Stimulated activated CD4-positive, alpha-beta T cell treated with anti-CD3 and anti-CD28 coated beads, TNF-alpha, amount 100 ng/mL, for 1 hour (primary cell): ENCODE measurements at regions not wholly inside any gene's neighbourhood (a gene's known extent, or its start where the extent isn't known, plus 50 kb on each side); places are given as distances from the start of the nearest gene placed in this dataset.
"Not testable (repeated sequence)": the region's sequence is repeated elsewhere in the genome, so short reads cannot be mapped to it uniquely, and the experiment has no call there.

Experiments used
- DNase-seq, 3 donors: peaks; one replicate each; pipeline ENCODE4 v3.0.0-alpha.2; 2020; ENCODE audit warnings: low read depth in 3 of 3, low spot score in 1 of 3

DNA sequence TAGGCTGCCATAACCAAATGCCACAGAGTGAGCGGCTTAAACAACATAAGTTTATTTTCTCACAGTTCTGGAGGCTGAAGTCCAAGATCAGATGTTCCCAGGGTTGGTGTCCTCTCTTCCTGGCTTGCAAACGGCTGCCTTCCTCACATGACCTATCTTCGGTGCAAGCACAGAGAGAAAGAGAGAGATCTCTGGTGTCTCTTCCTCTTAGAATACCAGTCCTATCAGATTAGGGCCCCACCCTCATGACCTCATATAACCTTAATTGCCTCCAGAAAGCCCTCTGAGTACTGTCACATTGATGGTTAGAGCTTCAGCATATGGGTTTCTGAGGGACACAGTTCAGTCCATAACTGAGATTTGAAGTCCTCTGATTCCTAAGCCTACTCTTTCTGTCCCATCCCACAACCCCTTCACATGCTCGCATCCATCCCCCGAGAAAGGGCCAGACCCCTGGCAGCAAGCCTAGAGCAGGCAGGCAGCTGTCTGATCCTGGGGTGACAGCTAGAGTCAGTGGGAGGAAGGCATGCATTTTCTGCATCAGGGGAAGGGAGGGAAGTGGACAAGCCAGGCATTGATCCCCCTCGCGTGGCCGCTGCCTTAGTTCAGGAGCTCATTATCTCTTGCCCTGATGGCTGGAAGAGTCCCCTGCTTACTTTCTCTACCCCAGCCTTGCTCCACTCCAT, 114.1 kb downstream of the FAR1 start:
- DNase-seq = no peak

GRCh38 chr11:13784441-13784840, 116.0 kb downstream of the FAR1 start:
- no peak for DNase-seq

GRCh38 chr11:13784855-13785254, 116.4 kb downstream of the FAR1 start:
- DNase-seq = no peak

GRCh38 chr11:13786688-13787087, 118.2 kb downstream of the FAR1 start:
- DNase-seq = no peak

GRCh38 chr11:13797616-13798015, 129.1 kb downstream of the FAR1 start:
- DNase-seq = not testable (repeated sequence)

GRCh38 chr11:13800901-13801300, 132.4 kb downstream of the FAR1 start:
- DNase-seq = no peak

DNA sequence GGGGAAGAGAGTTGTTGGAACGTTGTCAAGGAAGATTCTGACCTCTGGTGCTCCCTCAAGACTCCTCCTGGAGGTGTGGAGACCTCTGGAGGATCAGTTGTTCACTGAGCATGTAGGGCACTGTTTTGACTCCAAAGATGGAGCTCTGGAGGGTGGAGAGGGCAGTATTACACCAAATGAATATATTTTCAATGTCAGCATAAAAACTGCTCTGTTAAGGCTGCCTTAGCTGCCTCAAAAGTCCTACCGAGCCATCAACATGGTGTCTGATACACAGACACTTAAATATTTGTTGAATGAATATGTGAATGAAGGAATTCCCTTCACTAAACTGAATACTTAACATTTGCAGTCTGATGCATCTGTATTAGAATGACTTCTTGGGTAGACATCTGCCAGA, 144.2 kb upstream of the SPON1 start:
- no peak for DNase-seq

DNA sequence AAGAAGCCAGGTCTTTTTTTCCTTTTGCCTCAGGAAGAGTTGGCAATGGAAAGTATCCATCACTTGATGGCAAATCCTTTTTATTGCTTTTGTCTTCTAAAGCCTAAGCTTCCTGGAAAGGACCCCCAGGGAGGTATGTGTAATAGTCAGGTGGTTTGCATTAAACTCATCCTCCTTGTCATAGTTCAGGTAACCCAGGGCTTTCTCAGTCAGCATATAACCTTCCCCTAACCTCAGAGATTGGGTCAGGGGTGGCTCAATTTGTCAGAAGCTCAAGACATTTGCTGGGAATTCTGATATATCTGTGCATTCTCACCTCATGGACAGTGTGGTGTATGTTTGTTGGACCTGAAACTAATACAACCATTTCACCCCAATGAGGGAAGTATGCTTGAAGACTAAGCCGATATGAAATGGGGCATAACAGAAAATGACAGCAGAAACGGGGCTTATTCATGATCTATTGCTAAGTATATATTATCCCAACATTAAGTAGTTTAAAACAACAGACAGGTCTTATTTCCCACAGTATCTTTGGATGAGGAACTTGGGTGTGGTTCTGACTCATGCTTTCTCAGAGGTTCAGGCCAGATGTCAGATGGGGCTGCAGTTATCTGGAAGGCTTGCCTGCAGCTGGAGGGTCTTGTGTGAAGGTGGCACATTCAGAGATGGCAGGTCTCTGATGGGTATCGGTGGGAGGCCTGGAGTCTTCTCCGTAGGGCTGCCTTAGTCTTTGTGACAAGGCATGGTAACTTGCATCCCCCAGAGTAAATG, 135.8 kb upstream of the SPON1 start:
- no peak for DNase-seq

- no peak for DNase-seq
Observed at GRCh38 chr11:13831696-13832095, 130.8 kb upstream of the SPON1 start.

- no peak for DNase-seq
Observed at GRCh38 chr11:13834463-13834862, 128.1 kb upstream of the SPON1 start.

DNA sequence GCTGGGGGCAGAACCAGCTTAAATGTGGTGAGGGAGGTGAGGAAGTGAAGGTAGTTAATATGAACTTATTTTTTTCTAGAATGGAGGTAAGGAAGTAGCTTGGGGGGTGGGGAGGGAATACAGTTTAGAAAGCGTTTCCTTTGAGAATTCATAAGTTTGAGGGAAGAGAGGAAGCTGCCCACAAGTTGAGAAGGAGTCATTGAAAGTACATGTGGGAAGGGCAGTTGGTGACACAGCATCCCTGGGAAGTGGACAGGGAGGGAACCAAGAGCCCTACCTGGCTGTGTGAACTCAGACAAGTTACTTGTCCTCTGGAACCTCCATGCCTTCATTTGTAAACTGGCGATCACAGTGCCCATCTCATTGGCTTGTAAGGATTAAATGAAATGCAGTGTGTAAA, 125.9 kb upstream of the SPON1 start:
- DNase-seq = no peak

DNA sequence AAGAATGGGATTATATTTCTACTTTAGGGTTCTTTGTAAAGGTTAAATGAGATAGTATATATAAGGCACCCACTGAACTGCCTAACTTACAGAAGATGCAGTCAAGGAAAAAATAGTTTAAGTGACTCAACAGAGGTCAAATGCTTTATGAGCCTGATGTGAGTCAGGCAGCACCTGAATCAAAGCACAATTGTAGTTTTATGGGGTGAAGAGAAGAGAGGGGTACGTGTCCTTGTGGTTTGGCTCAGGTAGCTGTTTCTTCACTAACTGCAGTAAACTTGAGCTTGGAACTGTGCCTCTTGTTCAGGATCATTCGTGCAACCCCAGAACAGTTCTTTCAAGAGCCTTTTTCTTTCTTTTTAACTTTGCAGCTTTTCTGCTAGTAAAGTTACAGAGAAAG, 125.2 kb upstream of the SPON1 start:
- DNase-seq = no peak

GRCh38 chr11:13841393-13841792, 121.1 kb upstream of the SPON1 start:
- no peak for DNase-seq

- no peak for DNase-seq
Observed at GRCh38 chr11:13848031-13848430, 114.5 kb upstream of the SPON1 start.

DNA sequence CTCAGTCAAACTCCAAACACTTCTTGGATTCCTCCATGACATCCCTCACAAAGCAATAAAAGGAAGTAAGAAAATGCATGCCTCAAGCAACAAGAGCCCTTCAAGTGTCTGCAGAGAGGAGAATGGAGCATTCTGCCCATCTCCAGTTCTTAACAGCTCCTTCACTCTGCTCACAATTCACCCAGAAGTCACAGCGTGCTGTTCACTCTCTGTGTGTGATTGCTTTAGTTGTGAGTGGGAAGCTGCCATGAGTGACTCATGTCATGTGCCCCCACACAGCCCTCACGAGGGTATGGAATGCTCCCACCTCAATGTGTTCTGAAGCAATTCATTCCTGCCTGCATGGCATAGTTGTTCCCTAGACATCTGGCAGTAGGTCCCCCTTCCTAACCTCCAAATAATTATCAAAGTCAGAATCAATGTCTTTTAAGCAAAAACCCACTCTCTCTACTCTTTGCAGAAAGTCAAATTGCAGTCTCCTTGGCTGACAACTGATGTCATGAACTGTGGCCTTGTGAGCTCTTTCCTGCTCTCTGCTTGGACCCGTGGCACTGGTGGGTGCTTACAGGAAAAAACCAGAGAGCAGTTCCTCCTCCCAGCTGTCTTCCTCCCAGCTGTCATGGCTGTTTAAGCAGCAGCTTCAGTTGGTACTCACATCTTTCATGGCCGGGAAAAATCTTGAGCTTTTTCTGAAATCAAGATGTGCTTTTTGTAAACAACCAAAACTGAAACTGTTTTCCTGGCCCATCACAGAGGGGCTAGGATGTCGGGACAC, 112.1 kb upstream of the SPON1 start:
- DNase-seq = no peak

DNA sequence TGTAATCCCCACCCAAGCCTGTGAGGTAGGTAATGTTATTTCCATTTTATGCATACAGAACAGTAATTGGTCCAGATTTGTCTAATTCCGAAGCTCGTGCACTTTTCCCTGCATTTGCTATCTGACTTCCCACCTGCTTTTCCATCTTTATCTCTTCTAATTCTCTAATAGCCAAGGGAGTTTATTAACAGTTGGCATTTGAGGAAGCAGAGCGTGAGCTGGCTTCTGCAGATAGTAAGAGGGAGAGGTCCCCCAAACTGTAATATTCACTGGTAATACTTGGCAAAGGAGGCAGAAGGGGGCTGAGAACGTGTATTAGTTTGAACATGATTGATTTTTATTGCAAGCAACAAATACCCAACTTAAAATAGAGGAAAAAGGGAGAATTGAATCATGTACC, 110.8 kb upstream of the SPON1 start:
- no peak for DNase-seq

DNA sequence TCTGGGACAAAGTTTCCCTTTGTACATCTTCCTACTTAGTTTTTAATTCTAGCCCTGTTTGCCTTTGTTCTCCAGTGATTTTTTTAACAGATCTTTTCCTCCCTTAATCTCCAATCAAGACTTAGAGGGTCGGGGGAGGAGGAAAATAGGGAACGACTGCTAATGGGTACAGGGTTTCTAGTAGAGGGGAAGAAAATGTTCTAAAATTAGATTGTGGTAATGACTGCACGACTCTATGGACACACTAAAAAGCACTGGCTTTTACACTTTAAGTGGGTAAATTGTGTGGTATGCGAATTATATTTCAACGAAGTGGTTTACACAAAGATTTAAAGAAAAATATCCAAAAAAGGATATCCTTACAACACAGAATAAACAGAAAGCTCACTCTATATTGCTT, 110.0 kb upstream of the SPON1 start:
- DNase-seq = no peak

DNA sequence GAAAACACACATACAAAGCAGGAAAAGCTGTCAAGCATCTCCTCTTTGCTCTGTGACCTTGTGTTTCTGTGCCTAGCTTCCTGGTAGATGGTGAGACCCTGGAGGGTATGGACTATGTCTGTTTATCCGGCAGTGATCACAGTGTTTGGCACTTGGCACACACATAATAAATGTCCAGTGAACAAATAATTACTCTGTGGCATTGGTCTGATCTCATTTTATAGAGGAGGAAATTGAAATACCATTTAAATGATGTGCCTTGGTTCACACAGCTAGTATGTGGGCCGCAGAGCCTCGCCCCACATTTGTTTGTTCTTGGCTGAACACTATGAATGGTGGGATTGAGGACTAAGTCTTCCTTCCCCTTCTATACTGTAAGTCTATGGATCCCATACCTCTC, 104.7 kb upstream of the SPON1 start:
- DNase-seq = no peak

GRCh38 chr11:13859892-13860291, 102.6 kb upstream of the SPON1 start:
- DNase-seq = peak in 1 of 3 donors; percentile 16

- no peak for DNase-seq
Observed at GRCh38 chr11:13861411-13861810, 101.1 kb upstream of the SPON1 start.

- DNase-seq = no peak
Observed at GRCh38 chr11:13862845-13863392, 99.6 kb upstream of the SPON1 start.
